Memory B cell (primary cell): ENCODE measurements at regions not wholly inside any gene's neighbourhood (a gene's known extent, or its start where the extent isn't known, plus 50 kb on each side); places are given as distances from the start of the nearest gene placed in this dataset.

Source experiments
- ATAC-seq: fragments of 150-1000 bp; cut with Tn5 transposase; 2 replicates; pipeline ENCODE4 v1.10.0; 2021; ENCODE audit warnings: low read depth, mild to moderate bottlenecking, moderate library complexity
- DNase-seq, 2 donors: peaks; one replicate each; pipeline ENCODE4 v3.0.0; 2022; ENCODE audit warnings: low spot score in 2 of 2
- H3K27ac Mint-ChIP-seq: one replicate; pipeline ENCODE4 v1.8.0; 2022; ENCODE audit warnings: mild to moderate bottlenecking, moderate library complexity, mixed read lengths
- H3K27me3 Mint-ChIP-seq: one replicate; pipeline ENCODE4 v1.8.0; 2022; ENCODE audit warnings: mixed read lengths
- H3K36me3 Mint-ChIP-seq: one replicate; pipeline ENCODE4 v1.8.0; 2022; ENCODE audit warnings: mild to moderate bottlenecking, mixed read lengths
- H3K4me1 Mint-ChIP-seq: one replicate; pipeline ENCODE4 v1.8.0; 2022; ENCODE audit warnings: mixed read lengths
- H3K4me3 Mint-ChIP-seq: one replicate; pipeline ENCODE4 v1.8.0; 2022; ENCODE audit warnings: mild to moderate bottlenecking, moderate library complexity, mixed read lengths
- H3K9me3 Mint-ChIP-seq: one replicate; pipeline ENCODE4 v1.8.0; 2022; ENCODE audit warnings: mixed read lengths

DNA sequence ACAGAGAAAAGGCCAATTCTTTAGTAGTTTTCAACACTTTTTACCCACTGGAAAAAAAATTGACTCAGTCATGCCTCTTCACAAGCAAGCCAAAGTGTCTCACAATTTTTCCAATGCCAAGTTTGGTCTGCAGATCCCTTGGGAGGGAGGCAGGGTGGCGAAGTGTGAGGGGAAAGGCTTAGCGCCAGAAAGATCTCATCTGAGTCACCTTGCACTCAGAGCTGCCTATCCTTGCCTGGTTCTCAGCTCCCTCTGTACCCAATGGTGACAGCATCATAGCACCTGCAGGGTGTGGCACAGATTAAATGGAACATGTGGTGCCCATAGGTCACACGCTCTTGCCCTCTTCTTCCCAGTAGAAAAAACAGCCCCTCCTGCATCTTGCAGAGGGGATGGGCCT, 55.2 kb upstream of the GYPC start:
- H3K9me3 Mint-ChIP-seq = peaks cover 25% of the 10 kb centered on the region
- peaks cover 3% of the 10 kb centered on the region for H3K27me3 Mint-ChIP-seq
- no peak overlapping the region for H3K27ac Mint-ChIP-seq
- H3K4me1 Mint-ChIP-seq = no peaks in the 10 kb centered on the region
- ATAC-seq = no peak
- H3K4me3 Mint-ChIP-seq = no peak overlapping the region
- DNase-seq = no peak
- peaks cover 2% of the 10 kb centered on the region for H3K36me3 Mint-ChIP-seq

DNA sequence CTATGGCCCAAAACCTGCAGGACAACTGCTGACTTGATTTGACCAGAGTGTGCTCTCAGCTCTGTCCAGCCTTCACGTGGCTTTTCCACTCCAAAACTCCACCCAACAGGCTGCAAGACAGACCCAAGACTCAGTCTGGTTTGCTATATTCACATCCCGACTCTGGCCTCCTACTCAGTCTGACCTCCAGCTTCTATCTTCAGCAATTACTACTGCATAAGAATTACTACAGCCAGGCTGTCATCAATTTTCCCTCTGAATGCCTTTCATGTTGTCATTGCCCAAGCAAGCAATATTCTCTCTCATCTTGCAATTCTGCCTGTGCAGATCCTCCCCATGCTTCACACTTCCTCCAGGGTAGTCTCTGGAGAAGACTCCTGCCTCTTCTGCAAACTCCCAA, 53.6 kb upstream of the GYPC start:
- Mint-ChIP-seq H3K27ac (no peak overlapping the region), H3K9me3 (peaks cover 27% of the 10 kb centered on the region), H3K27me3 (peaks cover 5% of the 10 kb centered on the region), H3K36me3 (peaks cover 2% of the 10 kb centered on the region), H3K4me1 (no peaks in the 10 kb centered on the region), H3K4me3 (no peak overlapping the region)
- DNase-seq (no peak), ATAC-seq (no peak)
